PFSK-1 (cell line): ENCODE measurements at regions not wholly inside any gene's neighbourhood (a gene's known extent, or its start where the extent isn't known, plus 50 kb on each side); places are given as distances from the start of the nearest gene placed in this dataset.

ENCODE experiments used
- FOXP2 ChIP-seq: optimal IDR thresholded peaks from 2 replicates; pipeline ENCODE3; 2011; ENCODE audit warnings: borderline replicate concordance, control low read depth, inconsistent platforms; ENCODE audit not compliant: insufficient read depth; ENCODE audit errors: extremely low read length, extremely low read depth
- POLR2AphosphoS5 ChIP-seq: IDR thresholded peaks from 2 replicates; pipeline ENCODE4 v1.6.1; 2012; ENCODE audit warnings: low read depth, mild to moderate bottlenecking, control low read depth, low read length, moderate library complexity
- TF ChIP-seq, protein P1 (sequence below), 2 experiments: IDR thresholded peaks; 2 replicates each; pipeline versions ENCODE4 v1.6.1 to v1.8.0; 2011 to 2012; ENCODE audit warnings: low read depth in 2 of 2, low read length in 2 of 2, control low read depth in 1 of 2, inconsistent platforms in 1 of 2, mild to moderate bottlenecking in 1 of 2, moderate library complexity in 1 of 2; ENCODE audit not compliant: insufficient read depth in 1 of 2

DNA sequence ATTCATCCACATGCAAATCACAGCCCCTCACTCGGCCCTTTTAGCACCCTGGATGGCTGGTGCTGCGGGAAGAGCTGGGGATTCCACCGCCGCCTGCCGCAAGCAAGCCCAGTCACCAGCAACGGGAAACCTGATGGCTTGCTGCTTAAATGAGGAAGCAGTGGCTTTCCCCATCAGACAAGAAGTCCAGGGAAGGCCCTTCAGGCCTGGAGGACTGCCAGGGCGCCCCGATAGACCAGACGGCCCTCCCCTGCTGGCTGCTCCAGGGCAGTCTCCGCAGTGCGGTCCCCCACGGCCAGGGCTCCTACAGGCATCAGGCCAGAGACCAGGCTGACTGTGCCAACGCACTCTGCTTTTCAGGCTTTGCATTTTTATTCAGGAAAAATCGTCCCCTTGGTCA, 439.1 kb downstream of the EIPR1 start:
- TF ChIP-seq POLR2AphosphoS5 (no peak), FOXP2 (no peak)
- TF ChIP-seq, protein P1, sequence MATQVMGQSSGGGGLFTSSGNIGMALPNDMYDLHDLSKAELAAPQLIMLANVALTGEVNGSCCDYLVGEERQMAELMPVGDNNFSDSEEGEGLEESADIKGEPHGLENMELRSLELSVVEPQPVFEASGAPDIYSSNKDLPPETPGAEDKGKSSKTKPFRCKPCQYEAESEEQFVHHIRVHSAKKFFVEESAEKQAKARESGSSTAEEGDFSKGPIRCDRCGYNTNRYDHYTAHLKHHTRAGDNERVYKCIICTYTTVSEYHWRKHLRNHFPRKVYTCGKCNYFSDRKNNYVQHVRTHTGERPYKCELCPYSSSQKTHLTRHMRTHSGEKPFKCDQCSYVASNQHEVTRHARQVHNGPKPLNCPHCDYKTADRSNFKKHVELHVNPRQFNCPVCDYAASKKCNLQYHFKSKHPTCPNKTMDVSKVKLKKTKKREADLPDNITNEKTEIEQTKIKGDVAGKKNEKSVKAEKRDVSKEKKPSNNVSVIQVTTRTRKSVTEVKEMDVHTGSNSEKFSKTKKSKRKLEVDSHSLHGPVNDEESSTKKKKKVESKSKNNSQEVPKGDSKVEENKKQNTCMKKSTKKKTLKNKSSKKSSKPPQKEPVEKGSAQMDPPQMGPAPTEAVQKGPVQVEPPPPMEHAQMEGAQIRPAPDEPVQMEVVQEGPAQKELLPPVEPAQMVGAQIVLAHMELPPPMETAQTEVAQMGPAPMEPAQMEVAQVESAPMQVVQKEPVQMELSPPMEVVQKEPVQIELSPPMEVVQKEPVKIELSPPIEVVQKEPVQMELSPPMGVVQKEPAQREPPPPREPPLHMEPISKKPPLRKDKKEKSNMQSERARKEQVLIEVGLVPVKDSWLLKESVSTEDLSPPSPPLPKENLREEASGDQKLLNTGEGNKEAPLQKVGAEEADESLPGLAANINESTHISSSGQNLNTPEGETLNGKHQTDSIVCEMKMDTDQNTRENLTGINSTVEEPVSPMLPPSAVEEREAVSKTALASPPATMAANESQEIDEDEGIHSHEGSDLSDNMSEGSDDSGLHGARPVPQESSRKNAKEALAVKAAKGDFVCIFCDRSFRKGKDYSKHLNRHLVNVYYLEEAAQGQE (IDR thresholded peaks at IDR 0.05; ENCODE audit: insufficient read depth in 1 of 2, low read depth in 2 of 2, low read length in 2 of 2) = no peak
